ENCODE measurements at regions not wholly inside any gene's neighbourhood (a gene's known extent, or its start where the extent isn't known, plus 50 kb on each side); places are given as distances from the start of the nearest gene placed in this dataset.

DNA sequence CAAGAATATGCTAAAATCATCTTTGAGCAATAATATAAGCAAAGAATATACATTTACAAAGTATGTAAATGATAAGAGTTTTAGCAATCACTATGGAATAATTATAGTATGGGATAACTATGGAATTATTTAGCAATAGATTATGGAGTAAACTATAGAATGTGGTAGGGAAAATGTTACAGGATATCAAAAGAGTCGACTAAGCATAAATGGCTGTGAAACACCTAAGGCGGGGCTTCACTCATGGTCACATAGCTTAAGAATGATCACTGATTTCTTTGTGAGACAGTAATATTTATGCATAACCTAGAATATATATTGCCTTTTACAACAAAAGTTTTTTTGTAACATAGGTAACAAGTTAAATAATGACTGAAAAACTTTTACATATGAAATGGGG is 2049.7 kb downstream of the ARAP2 start:
- DNase-seq: no peak

DNA sequence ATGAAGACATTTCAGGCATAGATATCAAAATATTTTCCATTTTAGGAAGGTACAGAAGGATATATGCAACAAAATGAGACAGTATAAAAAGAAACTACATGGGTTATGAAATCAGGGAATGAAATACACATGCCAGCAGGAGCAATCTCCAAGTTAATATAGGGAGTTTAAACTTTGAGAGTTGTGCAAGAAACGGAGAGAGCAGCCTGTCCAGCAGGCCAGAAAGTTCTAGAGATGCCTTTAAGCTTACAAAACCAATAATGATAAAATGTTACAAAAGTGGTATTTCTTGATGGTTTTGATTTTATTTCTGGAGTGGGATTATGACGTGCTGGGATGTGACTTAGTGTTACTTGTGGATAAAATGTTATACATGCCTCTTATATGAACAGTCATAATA is 2047.9 kb downstream of the ARAP2 start:
- DNase-seq: no peak

DNA sequence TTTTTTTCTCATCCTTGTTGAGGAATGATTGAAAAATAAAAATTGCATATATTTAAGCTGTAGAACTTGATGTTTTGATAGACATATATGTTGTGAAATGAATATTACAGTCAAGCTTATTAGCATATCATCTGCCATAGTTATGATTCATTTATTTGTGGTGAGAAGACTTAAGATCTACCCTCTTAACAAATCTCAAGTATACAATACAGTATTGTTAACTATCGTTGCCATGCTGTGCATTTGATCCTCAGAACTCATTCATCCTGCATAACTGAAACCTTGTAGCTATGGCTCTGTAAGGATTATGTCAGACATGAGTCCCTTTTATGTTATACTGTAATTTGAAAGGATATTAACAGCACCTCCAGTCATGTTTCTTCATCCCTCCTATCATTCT is 2045.3 kb downstream of the ARAP2 start:
- DNase-seq: no peak

DNA sequence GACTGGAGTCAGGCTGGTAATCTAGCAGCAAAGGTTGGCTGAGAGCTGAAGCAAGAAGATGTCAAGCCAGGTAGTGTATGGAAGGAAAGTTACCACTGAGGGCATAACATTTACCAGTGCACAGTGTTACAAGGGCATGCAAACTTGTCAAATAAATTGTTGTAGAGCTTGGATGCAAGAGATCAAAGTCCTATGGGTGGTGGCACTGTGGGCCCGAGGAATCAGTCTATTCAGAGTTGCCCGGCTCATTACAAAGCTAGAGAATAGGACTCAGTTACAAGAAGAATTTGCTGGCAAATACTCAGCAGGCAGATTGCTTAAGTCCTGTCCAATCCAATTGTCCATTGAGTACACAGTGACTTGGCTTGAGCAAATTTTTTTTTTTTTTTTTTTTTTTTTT is 2043.8 kb downstream of the ARAP2 start:
- no peak for DNase-seq

DNA sequence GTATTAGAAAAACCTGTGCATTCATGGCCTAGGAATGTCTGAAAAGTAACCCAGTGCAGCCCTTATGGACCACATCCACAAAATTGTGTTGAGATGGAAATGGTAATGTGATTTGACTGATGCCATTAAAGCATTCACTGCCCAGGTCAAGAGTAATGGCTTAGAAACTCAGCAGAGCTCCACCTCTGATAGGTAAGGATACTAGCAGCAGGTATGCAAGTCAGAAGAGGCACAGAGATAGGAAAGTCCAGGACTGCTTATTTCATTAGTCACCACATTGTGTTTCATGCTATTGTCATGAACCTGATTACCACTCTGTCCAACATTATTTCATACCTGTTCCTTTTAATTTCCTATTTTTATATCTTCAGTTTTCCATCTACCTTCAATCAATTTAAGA is 2042.2 kb downstream of the ARAP2 start:
- no peak for DNase-seq

DNA sequence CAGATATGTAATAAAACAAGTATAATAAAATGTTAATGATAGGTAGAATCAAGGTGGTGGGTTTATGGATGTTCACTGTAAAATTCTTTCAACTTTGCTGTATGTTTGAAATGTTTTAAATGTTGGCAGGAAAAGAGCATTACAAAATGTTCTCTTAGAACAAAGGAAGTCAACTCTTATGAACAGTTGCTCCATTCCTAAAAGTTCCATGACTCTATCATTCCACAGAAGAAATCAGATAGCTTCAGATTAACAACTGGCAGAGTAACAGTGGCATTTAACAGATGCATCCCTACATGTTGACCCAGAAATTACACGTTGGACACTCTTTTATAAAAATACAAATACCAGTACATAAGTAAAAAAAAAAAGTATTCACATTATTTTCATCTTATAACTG is 2023.7 kb downstream of the ARAP2 start:
- DNase-seq: no peak

DNA sequence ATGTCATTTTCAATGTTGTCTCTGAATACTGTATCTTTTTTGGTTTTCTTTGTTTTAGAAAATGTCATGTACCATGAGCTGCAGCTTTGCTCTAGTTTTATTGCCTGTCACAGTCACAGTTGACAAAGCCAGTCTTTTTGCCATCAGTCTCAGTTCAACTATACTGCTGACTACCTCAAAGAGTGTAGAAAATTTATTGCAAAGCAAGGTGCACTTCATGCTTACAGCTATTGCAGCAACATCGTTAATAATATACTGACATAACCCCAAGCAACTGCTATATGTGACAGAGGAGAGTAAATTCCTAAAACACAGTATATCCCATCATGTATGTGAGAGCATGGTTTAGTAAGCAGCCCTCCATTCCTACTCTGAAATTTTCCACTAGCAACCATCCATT is 2022.3 kb downstream of the ARAP2 start:
- no peak for DNase-seq

DNA sequence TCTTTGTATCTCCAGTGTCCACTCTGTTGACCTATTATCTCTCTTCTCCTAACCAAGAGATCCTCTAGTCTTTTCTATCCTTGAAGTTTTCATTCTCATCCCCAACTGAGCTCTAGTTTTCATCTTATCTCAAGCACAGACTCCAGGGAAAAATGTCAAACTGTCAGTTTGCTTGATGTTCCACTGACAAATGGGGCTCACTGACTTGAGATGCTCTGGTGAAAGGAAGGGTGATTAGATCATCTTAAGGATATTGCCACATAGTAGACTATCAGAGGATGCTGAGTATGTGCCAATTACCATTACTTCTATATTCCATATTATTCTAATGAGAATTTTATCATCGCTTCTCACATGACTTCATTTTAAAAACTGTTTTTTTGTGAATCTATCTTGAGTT is 2008.2 kb downstream of the ARAP2 start:
- DNase-seq: no peak

DNA sequence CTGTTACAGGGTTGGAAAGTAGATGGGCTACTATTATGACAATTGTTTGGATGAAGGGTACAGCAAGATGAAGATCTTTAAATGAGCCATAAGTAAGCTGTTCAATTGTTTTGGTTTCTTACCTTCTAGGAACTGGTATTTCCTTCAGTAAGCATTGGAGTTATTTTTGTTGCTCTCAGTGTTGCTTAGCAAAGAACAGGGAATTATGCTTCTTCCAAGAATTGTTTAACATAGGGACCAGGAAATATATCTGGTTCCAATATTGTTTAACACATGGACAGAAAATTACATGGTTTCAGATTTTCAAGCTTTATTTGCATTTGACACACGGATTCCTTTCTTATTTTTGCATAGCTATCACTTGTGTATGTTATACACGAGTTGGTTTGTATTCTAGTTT is 1999.0 kb downstream of the ARAP2 start:
- no peak for DNase-seq

DNA sequence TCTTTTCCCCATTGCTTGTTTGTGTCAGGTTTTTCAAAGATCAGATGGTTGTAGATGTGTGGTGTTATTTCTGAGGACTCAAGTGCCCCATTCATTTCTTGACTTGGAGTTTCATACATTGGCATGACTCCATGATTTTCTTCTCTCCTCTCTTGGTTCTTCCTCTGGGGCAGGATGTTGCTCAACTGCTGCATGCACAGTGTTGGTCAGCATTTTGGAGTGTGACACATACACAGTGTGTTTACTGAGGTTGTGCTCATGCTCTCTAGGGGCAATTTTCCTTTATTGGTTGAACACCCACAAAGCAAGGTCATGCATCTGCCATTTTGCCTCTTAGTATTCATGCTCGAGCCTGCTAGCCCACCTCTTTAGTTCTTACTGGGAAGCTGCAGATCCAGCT is 1993.8 kb downstream of the ARAP2 start:
- no peak for DNase-seq

DNA sequence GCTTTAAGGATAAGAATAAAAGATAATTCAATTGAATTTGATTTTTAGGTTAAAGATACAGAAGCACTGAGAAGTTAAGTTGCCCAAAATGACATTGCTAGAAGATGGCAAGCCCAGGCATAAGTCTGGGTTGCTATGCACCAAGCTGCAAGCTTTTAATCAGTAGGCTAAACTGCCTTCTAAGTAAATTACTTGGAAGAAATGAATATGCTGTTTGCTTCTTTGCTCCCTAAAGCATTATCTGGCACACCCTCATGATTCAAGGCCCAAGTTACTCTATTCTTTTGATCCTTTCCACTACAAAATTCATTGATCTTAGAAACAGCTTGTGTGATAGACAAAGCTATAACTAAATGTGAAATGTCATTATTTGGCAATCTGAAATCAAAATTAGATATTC is 1991.1 kb downstream of the ARAP2 start:
- no peak for DNase-seq

DNA sequence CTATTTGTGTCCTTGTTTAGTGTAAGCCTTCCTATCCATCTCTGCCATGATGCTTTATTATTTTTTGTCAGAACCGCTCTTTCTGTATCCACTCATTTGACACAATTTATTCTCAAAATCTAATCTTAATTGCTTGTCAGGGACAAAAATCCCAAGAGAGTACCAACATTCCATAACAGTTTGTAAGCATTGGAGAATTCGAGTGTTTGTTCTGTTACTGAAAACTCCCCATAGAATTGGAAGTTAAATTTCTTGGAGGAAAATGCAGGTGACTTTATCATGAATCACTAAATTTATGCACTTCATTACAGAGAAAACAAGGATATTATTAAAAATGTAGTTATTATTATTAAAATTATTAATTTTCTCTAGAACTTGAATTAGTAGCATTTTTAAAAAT is 1986.1 kb downstream of the ARAP2 start:
- no peak for DNase-seq

DNA sequence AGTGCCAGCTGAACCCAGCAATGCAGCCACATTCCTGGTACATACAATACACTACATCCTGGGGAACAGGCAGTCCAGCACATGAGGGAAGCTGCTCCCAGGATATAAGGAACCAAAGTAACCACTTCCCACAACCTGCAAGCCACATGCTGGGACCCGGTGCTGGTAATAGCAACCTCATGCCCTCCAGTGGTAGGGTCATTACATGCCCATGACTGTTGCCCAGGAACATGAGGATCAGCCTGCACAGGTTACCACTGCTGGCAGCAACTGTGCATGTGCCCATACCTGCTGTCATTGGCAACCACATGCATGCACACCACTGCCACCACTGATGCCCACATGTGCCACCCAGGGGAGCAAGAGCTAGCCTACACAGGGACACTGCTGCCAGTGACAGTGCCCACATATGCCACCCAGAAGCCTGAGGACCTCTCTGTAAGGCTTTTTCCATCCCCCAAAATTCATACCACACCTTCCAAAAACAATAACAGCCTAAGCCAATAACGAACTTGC is 1982.5 kb downstream of the ARAP2 start:
- no peak for DNase-seq

DNA sequence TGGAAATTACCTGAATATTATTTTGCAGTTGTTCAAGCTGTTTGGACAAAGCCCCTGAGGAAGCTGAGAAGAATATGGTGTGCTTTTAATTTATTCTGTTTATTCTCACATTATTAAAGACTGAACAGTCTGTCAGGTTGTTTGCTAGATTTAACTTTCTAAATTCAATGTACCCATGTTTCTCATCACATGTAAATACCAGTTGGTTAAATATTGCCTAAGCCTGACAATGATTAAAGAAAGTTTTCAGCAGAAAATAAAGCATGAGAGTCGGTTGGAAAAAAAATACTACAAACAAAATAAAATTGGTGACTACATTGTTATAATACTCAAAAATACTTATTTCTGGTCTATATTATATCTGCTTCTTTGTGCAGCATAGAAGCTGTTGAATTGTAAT is 1974.7 kb downstream of the ARAP2 start:
- no peak for DNase-seq

DNA sequence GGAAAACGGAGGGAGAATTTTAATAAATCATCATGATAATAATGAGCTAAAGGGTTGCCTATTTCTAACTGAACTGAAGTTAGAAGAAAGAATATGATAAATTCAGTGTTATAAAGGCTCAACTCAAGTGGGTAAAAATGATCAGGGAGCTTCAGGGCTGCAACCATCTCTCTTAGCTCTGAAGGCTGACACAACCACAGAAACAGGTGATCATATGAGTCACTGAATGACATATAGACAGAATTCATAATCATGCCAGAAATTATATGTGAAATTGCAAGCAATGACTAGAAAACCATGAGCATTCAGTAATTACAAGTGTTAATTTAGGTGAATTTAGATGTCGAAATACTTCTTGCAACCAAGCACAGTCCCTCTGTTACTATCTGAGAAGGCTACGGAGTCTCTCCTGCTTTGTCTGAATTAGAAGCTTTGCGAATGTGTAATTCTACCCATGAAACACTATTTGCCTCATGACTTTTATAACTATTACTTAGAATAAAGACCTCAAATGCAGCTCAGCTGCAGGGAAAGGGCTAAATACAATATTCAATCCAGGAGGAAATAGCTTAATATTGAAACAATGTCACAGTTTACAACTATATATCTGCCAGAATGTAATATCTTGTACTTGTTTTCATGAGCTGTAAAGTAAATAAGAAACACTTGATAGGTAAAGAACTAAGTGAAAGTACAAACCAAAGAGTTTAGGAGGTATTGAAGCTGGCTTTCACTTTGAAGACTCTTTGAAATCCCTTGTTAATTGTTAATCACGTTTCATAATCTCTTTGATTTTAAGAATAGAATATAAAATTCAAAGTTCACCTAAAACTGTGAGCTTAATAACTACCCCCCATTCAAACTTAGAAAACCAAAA is 1972.6 kb downstream of the ARAP2 start:
- no peak for DNase-seq

DNA sequence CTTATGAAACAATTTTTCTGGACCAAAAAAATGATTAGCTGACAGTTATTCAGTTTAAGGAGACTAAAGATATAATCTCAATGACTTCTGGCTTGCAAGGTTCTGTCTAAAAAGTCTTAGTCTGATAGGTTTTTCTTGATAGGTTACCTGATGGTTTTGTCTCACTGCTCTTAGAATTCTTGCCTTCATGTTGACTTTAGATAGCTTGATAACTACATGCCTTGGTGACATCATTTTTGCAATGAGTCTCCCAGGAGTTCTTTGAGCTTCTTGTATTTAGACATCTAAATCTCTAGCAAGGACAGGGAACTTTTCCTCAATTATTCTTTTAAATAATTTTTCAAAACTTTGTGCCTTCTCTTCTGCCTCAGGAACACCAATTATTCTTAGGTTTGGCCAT is 1965.3 kb downstream of the ARAP2 start:
- no peak for DNase-seq

DNA sequence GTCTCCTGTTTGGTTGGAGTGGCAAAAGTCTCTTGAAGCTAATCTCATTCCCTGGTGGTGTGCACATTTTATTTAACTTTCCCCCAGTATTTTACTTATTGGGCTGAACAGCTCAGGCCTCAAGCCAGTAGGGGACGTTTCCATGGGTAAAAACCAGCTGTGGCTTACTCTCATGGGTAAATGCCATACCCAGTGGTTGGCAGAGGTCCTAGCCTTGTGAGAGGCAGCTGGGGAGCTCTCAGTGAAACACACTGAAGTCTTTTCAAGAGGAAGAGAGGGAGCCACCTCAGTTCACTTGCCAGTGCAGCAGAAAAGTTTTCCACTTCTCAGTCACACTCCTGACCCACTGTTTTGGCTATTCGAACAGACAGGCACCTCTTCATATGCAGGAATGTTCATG is 1964.2 kb downstream of the ARAP2 start:
- no peak for DNase-seq

DNA sequence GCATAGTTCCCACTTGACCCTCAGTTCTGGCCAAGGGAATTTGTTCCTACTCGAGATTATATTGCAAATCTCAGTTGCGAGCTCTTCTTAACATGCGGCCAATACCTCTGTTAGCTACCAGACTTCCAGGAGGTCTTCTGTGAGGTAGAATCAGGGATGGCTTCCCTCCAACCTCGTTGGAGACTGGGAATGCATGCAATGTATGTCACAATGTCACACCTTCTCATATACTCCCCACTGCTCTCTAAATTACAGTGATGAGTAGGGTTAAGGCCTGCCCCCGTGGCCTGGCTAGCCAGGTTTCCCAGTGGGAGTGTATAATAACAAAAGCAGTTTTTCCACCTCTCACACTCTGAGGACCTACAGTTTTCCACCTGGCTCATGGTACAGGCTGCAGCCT is 1962.5 kb downstream of the ARAP2 start:
- no peak for DNase-seq

DNA sequence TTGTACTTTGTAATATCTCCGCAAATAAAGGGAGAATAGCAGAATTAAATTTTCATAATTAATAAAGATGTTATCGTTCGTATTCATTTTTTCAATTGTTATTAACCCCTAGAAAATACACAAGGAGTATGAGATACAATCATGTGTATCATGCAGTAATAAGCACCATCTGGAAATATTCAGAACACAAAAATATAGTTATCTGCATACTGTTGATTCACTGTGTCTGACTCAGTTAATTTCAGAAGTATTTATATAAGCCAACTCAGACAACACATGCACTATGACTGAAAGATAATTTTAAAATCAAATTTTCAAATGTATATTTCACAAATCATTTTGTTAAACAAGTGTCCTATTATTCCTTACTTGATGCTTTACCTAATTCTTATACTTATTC is 1954.8 kb downstream of the ARAP2 start:
- DNase-seq: no peak

DNA sequence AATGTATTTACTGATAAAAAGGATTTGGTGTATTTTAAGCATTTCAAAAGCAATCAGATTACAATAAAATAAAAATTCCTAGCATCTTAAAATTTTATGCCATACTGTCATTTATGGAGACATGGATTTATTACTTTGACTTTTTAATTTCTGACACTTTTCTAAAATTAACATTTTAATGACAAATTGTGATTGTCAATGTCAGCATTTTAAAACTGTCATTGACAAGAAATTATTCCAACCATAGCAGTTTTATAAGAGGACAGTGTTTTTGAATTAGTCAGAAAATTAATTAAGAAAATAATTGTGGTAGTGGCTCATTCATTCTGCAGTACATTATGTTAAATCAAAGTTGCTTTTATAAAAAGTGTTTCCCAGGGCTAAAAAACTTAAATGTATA is 1954.4 kb downstream of the ARAP2 start:
- DNase-seq: no peak

DNA sequence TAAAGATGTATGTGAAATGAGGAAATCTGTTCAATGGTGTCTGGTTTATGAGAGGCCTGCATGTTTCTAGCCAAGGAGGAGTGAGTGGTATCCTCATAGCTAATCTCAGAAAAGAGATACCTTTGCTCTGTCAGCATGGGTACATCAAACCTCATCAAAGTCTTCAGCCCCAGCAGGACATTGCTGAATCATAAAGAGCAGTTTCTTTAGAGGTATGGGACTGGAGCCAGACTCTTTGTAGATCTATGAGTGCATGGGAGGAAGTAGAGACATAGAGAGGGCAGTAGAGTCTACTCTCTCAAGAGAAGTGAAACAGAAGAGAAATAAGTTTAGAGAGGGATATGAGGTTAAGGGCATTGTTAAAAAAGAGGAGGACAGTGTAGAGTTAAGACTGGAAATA is 1950.9 kb downstream of the ARAP2 start:
- no peak for DNase-seq

DNA sequence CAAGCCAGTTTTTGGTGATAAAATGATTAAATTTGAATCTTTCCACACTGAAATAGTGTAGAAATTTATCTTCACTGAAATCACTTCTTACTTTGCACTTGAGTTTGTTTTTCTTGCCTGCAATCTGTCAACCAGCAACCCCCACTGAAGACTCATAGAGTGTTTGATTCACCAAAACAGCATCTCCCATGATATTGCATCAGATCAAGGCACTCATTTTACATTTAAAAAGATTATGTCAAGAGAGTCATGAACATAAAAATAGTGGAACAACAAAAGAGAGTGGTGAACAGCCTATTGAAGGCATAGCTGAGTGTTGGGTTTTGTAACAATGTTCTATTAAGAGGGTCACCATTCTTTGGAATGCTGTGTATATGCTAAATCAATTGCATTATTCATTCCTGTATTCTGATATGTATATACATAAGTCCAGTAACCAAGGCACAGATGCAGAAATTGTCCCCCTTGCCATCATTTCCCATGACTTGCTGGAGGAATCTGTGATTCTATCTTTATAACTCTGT is 1934.9 kb downstream of the ARAP2 start:
- no peak for DNase-seq

DNA sequence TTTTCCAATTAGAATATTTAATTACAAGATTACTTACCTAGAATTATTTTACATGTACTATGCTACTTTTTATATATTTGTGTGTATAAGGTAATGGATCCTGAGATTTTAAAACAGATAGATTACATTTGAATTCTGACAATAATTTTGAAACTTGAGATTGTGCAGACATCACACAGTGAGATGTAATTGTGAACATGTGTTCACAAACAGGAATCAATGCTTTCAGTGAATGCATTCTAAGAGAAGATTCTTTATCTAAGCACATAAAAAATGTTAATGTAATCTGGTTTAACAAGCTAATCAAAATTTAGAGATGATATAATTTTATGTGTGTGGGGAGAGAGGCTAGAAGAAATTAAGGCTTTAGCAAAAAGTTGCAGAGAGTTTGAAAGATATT is 1925.5 kb downstream of the ARAP2 start:
- DNase-seq: no peak

DNA sequence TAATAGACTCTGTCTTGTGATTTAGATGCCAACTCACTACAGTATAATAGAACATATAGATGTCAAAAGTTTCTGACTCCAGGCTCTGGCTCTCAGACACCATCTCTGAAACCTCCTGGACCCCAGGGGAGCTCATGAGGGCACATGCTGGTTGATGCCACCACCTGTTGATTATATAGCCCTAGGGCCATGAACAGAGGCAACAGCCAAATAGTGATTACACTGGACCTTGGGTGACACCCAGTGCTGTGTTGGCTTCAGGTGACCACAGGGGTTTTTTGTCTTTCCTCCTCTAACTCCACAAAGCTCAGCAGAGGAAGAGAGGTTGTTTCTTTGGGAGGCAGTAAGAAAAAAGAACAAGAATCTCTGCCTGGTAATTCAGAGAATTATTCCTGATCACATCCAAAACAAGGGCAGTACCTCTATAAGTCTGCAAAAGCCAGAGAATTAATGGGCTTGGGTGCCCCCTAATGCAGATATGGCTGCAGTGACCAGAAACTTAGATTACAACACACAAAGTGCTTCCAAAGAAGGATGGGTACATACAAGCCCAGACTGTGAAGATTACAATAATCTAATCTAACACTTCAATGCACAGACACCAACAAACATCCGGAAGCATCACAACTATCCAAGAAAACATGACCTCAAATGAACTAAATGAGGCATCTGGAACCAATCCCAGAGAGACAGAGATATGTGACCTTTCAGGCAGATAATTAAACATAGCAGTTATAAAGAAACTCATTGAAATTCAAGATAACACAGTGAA is 1920.6 kb downstream of the ARAP2 start:
- no peak for DNase-seq

Measured in GOT3 (cell line).